GM19463 (cell line): ENCODE measurements at regions not wholly inside any gene's neighbourhood (a gene's known extent, or its start where the extent isn't known, plus 50 kb on each side); places are given as distances from the start of the nearest gene placed in this dataset.

Experiments used
- ATAC-seq: cut with Tn5 transposase; IDR thresholded peaks from one replicate; pipeline ENCODE4 v1.9.1; 2021; ENCODE audit warnings: mild to moderate bottlenecking, moderate library complexity; ENCODE audit not compliant: unreplicated experiment

DNA sequence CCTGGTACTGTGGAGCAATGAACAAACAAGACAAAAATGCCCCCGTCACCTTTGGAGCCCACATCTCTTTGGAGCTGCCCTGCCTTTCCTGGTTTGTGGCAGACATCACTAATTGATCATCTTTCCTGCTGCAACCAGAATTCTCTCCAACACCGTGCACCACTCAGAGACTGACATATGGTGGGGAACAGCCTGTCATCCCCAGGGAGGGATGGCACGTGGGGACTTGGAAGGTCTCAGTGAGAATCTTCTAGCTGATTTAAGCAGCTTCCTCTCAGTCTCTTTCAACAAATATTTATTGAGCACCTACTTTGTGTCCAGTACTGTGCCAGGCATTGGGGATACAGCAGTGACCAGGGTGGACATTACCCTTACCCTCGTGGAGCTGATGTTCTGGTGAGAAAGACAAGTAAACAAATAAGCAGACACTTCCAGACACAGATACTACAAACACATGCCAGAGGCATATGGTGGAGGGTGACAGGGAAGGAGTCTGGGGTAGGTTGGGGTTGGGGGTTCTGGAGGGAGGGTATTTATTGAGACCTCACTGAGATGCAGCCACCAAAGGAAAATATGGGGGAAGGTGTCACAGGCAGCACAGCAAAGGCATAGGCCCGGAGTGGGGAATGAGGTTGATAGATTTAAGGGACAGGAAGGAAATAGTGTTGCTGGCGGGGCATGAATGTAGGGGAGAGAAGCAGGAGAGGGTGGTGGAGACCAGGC, 82.3 kb downstream of the CEBPB start:
- ATAC-seq, result no peak

DNA sequence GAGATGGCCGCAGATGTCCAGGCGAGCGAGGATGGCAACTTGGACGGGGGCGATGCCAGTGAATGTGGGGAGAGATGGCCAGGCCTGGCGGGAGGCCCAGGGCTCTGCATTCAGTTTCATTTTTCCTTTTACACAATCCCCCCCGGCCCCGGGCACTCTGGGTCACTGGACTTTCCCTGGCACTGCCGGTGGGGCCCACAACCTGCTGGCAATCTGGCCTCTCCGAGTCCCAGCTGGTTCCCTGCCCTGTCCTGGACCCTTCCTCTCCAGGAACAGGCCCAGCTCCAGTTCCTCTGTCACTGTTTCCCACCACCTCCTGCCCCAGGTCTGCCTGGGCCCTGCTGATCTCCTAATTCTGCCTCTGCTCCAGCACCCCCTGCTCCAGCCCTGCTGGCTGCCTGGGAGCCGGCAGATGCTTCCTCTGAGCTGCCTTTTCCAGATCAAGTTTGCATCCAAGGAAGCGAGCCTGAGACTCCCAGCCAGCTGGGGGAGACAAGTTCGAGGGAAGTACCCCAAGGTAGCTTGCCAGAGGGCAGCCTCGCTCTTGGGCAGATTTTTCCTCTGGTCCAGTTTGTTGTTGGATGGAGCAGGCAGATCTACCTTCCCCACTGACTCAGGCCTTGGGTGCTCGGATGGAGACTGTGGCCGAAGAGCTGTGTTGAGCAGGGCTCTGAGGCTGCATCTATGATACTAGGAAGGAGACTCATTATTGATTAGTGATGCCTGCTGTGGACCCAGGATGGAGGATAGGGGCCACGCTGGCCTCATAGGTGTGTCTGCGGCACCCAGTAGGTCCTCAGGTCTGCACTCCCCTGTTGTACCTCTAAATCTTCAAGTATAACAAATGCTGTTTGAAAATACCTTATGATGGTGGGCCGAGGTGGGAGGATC, 83.2 kb downstream of the CEBPB start:
- no peak for ATAC-seq

DNA sequence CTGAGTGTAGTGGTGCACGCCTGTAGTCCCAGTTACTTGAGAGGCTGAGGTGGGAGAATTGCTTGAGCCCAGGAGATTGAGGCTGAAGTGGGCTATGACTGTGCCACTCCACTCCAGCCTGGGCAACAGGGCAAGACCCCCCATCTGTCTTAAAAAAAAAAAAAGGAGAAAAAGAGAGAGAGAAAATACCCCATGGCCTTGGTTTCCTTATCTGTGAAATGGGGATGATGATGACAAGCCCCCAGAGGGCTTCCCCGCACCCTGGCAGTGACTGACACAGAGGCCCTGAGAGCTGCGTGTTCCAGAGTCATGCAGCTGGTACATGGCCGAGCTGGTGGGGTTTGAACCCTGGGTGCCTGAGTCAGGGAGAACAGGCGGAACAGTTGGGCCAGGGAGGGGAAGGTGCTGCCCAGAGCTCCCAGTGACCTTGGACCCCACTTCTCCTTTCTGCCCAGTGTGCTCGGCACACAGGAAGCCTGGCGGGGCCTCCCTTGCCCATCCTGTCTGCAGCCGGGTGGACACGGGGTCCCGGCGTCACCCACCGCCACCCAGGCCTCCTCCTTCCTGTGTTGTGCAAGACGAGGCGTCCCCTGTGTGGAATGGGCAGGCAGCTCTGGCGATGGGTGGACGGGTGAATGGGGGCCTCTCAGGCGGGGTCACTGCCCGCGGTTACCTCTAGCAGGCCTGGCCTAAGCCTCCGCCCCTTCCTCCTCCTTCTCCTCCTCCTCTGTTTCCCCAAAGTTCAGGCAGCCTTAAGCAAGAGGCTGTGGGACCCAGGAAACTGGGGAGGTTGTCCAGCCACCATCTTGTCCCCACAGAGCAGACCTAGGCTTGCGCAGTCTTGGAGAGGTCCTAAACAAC, 84.2 kb downstream of the CEBPB start:
- ATAC-seq, result no peak

DNA sequence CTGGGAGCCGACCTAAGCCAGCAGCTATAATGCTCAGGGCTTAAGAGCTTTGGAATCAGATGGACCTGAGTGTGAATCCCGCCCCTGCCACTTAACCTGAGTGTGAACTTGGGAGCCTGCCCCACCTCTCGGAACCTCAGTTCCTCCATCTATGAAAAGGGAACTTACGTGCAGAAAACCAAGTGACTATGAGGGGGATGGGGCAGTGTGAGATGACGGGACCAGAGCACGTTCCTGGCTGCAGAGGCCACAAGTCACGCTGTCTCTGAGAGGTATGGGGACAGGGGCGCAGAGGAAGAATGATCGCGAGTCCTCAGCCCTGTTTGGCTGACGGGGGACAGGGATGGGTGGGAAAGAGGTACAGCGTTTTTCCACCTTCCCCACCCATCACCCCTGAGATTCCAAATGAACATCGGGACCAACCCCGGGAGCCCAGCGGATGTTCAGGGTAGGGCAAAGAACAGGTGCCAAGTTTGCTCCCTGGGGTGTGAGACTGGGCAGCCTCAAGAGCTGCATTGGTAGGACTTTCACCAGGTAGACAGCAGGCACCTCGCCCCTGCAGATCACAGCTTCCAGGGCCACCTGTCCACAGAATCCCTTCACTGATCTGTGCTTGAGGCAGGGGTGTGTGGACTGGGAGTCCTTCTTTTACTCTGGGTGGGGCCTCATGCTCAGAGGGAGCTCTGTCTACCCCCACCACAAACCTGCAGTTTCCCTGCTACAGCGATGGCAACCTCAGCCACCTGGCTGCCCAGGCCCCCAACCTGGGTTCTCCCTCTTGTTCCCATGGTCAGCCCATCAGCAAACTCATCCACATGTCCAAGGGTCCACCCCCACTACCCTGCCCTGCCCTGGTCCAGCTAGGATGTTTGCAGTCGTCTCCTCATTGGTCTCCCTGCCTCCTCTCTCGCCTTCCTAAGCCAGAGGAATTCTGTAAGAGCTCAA, 85.8 kb downstream of the CEBPB start:
- no peak for ATAC-seq

DNA sequence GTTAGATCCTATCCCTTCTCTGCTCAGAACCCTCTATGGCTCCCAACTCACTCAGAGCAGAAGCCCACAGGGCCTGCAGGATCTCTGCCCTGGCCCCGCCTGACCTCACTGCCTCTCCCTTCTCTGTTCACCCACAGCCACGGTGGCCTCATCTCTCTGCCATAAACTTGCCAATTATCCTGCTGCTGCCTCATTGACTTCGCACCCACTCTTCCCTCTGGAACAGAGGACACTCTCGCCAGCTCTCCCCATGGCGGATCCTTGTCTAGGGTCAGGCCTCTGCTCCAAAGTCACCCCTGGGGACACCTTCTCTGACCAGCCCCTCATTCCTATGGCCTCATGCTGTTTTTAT, 86.4 kb downstream of the CEBPB start:
- ATAC-seq, result no peak

DNA sequence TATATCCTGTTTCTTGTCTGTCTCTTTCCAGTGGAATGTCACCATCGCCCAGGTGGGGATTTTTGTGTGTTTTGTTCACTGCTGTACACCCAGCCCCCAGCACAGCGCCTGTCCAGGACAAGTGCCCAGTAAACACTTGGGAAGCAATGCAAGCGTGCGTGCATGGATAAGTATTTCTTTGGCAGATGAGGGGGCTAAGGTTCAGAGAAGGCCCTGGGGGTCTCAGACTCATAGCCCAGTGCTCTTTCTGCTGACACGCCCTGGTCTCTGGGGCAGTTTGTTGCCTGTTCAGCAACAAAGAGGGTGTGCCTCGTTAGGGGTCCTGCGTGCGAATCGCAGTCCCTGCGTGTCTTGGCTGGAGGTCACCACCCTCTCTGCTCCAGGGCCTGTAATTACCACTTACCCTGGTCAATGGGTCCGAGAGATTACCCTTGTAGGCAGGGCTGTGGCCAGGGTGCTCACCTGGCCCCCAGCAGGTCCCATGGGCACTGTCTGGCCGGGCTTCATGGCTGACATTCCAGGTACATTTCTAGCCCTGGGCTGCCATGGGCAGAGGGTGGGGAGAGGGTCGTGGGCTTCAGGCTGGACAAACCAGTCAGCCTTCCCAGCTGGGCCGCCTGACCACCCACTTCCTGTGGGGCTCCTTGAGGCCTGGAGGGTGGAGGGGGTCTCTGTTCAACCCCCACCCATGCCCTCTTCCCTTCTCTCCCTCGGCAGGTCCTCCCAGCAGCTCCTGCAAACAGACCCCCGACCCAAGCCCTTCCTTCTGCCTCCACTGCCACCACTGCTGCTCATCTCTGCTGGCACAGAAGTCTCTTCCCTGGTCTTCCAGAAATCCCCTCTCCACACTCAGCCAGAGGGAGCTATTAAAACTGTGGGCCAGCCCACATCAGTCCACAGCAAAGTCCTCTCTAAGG, 87.1 kb downstream of the CEBPB start:
- no peak for ATAC-seq

DNA sequence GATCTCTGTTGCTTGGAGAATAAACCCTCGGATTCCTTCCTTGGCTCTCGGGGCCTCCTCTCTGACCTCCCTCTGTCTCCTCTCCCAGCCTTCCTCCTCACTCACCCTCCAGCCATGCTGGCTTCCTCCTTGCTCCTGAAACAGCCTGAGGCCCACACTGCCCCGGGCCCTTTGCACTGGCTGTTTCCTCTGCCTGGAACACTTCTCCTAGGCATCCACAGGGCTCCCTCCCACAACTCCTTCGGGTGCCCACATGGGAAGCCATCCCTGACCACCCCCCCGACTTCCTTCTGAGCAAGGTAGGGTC, 87.7 kb downstream of the CEBPB start:
- no peak for ATAC-seq

DNA sequence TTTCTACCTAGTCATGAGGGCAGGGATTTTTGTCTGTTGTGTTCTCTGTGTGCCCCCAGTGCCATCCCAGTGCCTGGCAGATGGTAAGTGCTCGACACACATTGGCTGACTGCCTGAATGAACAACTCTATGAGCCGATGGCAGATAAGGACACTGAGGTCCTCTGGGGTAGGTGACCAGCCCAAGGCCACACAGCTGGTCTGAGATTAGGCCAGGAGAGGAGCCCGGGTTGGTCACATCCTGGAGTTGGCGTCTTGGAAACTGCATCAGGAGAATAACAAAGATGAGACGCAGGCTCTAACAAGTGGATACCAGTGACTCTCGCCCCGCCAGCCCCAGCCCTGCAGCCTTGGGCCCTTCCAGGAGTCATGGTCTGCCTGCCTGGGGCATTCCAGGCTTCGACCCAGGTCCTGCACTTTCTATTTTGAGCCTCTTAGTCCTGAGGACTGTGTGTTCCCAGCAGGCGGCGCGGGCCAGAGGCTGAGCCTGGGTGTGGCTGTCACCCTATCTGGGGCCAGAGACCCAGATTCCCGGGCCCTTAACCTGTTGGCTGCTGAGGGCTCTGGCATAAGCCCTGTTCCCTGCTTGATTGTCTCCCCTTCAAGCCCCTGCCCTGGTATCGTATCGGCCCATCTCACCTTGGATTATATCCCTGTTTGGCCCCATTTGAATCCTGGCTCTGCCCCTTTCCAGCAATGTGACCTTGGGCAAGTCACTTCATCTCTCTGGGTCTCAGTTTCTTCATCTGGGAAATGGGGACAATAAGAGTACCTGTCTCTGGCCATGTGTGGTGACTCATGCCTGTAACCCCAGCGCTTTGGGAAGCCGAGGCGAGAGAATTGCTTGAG, 88.3 kb downstream of the CEBPB start:
- no peak for ATAC-seq

DNA sequence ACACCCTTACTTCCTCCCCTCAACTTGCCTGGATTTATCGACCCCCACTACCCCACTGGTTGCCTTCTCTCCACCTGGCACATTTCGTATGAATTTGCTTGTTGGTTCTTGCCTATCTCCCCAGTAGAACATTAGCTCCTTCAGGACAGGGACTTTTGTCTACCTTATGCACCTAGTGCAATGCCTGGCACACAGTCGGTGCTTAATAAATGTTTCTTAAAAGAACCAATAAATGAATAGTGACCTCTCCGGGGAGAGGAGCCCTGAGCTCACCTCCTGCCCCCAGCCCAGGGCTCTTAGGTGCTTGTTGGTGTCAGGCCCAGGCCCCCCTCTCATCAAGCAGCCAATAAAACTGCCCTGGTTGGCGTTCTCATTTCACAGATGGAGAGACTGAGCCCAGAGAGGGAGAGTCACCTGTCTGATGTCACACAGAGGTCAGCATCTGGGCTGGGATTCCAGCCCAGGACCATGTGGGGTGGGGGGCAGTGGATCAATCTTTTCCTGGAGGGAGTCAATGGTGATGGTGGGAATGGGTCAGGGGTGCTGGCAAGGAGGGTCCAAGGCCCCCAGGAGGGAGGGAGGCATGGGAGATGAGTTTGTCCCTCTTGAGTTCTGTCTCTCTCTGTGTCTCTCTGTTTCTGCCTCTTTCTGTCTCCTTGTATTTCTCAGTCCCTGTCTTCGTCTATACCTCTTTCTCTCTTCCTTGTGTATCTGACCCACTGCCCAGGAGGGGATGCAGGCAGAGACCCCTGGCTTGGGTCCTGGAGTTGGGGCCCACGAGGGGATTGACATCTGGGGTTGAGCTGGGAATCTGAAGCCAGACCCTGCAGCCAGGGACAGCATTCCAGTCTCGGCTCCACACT, 89.6 kb downstream of the CEBPB start:
- ATAC-seq, result no peak

DNA sequence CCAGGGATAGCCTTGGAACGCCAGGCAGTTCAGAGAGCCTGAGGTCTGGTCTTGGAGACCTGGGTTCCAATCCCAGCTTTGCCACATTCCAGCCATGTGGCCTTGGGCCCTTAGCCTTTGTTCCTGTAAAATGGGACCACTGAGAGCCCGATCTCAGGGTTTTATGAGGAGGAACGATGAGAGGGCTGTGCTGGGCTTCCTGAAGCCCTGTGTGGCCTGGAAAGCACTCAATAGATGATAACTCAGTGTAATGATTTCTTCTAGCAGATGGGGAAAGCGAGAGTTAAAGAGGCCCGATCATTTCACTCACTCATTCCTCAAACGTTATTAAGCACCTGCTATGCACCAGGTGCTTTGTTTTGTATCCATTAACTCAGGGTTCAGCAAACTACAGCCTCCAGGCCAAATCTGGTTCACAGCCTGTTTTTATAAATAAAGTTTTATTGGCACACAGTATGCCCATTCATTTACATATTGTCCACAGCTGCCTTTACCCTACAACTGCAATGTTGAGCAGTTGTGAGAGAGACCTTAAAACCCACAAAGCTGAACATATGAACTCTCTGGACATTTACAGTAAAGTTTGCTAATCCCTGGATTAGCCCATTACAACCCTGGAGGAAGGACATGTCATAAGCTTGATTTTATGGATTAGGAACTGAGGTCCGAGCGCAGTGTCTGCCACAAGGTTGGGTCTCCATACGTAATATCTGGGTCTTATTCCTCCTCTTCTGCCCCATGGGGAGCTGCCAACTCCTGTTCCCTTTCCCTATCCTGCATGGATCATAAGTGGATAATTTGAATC, 90.4 kb downstream of the CEBPB start:
- no peak for ATAC-seq

DNA sequence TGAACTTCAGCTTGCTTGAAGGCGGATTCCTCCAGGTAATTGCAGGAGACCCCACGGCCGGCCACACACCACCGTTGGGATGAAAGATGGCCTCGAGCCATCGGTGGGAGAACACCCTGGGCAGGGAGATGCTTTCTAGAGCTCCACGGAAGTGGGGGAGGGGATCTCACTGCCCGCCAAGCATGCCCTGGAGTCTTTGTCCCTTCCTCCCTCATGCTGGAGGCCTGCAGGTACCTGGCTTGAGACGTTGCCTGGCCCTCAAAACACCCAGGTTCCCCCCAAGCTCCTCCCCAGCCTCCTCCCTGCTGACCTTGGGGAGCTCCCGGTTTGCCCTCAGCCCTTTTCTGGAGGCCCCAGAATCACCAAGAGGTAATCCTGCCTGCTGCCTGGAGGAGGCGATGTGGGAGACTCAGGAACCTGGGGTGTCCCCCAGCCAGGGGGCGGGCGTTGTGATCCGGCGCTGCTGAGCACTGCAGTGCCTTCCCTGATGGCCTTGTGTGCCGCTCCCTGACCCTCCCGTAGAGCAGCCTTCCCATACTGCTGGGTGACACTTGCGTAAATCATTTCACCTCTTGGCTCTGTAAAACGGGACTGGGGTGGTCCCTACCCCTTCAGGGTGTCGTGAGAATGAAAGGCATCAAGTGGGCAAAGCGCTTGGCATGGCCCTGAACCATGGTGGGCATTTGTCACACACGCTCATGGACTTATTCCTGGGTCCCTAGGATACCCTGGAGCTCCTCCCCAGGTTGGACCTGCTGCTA, 91.4 kb downstream of the CEBPB start:
- no peak for ATAC-seq

DNA sequence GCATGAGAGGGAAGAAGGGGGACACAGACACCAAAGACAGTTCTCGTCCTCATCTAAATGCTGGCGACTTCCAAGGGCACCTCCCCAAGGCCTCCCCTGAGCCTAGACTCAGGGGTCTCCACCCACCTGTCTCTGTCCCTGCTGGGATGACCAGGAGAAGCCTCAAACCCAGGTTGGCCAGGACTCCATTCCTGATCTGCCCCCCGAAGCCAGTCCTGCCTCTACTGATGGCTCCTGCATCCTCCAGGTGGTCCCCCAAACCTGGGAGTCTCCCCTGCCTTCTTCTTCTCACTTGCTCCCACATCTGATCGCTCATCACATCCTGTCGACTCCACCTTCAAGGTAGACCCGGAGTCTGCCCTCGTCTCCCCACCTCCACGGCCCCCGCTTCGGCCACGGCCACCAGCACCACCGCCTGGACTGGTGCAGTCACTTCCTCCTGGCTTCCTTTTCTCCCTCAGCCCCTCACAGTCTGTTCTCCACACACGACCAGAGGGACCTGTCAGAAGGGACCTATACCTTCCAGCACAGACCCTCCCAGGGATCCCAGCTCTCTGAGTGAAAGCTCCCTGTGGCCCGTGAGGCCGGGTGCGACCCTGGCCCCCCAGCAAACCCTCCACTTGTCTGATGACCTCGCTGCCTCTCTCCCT, 92.1 kb downstream of the CEBPB start:
- no peak for ATAC-seq

DNA sequence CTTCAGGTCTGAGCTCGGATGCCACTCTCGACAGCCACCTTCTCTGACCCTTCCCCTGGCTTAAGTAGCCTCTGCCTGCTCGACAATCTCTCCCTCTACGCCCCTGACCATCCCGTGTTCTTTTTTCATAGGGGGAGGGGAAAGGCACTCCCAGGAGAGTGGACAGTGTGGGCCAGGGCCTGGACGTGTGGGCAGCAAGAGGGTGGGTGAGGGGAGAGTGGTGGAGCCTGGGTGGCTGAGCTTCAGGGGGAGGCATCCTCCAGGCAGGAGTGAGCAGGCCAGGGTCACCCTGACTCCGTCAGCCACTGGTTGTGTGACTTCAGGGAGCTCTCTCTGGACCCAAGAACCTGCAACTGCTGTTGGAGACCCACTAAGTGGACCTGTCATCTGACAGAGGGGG, 92.7 kb downstream of the CEBPB start:
- no peak for ATAC-seq

DNA sequence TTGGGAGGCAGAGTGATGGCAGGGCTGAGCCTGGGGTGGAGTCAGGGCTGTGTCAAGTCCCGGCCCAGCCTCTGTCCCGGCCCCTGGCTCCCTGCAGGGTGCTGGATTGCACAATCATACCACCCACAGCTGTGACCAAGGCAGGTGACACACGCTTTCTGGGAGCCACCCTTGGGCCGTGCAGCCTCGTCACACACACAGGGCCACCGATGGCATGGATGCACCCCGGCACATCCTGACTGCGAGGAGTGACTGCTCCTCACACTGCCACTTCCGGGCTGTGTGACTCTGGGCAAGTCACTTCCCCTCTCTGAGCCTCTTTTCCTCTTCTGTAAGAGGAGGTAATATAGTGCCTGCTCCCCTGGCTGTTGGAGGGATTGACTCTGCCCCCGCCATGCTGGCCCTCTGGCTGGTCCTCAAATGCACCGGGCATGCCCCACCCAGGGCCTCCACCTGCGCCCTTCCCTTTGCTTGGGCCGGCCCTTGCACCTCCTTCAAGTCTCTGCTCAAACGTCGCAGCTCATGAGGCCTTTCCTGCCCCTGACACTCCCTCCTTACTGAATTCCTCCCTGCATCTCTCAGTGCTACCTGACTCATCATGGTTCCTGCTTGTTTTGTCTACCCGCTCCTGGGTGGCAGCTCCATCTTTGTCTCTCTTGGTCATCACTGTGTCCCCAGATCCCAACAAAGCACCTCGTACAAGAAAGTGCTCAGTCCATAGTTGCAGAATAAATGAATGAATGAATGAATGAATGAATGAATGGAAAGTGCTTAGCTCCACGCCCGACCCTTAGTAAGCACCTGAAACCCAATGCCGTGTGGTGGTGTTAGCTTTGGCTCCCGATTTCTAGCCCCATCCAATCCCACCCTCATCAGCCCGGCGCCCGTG, 93.5 kb downstream of the CEBPB start:
- ATAC-seq, result no peak
